ENCODE measurements at regions not wholly inside any gene's neighbourhood (a gene's known extent, or its start where the extent isn't known, plus 50 kb on each side); places are given as distances from the start of the nearest gene placed in this dataset.

GRCh38 chr1:200290010-200290685 lies 119.7 kb downstream of the ZNF281 start:
- TF ChIP-seq EZH2 (IDR thresholded peaks at IDR 0.05) (no peak), POLR2AphosphoS5 (IDR thresholded peaks at IDR 0.05; ENCODE audit: borderline replicate concordance, low read depth, low read length) (no peak)
